NB4 (cell line): ENCODE measurements at regions not wholly inside any gene's neighbourhood (a gene's known extent, or its start where the extent isn't known, plus 50 kb on each side); places are given as distances from the start of the nearest gene placed in this dataset.

Source experiments
- POLR2A ChIP-seq: IDR thresholded peaks from 2 replicates; pipeline ENCODE4 v1.6.1; 2011; ENCODE audit warnings: mild to moderate bottlenecking; ENCODE audit not compliant: insufficient read length; ENCODE audit errors: extremely low read depth
- TF ChIP-seq, protein P1 (sequence below): IDR thresholded peaks from one replicate; pipeline ENCODE4 v1.5.1; 2012; ENCODE audit warnings: low read depth, low read length

DNA sequence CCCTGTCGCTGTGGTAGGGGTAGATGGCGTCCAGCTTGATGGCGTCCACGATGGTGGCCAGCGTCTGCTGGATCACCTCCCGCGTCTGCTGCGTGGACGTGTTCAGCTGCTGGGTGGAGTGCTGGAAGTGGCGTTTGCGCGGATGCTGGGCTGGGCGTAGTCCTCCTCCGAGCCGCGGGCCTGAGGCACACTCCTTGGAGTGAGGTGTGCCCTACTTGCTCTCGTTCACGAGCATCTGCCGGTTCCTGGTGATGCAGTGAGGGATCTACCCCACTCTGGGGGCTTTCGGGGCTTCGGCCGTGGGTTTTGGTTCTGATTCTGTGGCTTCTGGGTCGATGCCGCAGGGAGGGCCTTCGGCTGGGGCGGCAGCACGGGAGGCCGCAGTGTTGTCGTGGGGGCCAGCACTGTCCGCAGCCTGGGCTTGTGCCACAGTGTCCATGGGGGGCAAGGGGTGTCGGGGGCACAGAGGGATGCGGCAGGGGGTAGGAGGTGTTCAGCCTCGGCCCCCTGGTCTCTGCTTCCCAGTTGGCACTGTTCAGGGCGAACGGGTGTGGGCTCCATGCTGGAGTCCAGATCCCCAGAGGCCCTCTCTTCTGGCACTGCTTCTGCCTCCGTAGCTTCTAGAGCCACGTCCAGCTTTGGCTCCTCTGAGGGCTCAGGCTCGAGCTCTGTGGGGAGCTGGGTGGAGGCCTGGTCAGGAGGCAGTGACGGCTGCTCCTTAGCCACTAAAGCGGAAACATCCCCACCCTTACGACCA is 890.6 kb upstream of the LRRTM1 start:
- TF ChIP-seq, protein P1, sequence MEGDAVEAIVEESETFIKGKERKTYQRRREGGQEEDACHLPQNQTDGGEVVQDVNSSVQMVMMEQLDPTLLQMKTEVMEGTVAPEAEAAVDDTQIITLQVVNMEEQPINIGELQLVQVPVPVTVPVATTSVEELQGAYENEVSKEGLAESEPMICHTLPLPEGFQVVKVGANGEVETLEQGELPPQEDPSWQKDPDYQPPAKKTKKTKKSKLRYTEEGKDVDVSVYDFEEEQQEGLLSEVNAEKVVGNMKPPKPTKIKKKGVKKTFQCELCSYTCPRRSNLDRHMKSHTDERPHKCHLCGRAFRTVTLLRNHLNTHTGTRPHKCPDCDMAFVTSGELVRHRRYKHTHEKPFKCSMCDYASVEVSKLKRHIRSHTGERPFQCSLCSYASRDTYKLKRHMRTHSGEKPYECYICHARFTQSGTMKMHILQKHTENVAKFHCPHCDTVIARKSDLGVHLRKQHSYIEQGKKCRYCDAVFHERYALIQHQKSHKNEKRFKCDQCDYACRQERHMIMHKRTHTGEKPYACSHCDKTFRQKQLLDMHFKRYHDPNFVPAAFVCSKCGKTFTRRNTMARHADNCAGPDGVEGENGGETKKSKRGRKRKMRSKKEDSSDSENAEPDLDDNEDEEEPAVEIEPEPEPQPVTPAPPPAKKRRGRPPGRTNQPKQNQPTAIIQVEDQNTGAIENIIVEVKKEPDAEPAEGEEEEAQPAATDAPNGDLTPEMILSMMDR, result no peak
- no peak for TF ChIP-seq POLR2A
